HG03469 (cell line): ENCODE measurements at regions not wholly inside any gene's neighbourhood (a gene's known extent, or its start where the extent isn't known, plus 50 kb on each side); places are given as distances from the start of the nearest gene placed in this dataset.
"Not testable (repeated sequence)": the region's sequence is repeated elsewhere in the genome, so short reads cannot be mapped to it uniquely, and the experiment has no call there.

Experiments
- ATAC-seq: cut with Tn5 transposase; IDR thresholded peaks from one replicate; pipeline ENCODE4 v1.9.1; 2021; ENCODE audit warnings: mild to moderate bottlenecking, moderate library complexity, moderate number of reproducible peaks; ENCODE audit not compliant: unreplicated experiment

DNA sequence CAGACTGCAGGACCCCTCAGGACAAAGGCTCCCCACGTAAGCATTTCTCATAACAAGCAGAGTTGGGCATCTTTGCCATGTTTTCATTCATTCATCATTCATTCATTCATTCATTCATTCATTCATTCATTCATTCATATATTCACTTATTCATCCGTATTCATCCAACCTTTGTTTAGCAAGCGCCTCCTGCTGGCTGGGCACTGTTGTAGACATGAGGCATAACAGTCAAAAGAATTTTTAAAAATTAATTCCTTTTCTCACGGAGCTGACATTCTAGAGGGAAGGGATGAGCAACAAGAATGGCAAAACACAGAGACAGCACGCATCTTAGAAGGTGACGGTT, 351.7 kb upstream of the TNRC6C start:
- no peak for ATAC-seq

GRCh38 chr17:77607606-77608005, 350.9 kb upstream of the TNRC6C start:
- no peak for ATAC-seq

DNA sequence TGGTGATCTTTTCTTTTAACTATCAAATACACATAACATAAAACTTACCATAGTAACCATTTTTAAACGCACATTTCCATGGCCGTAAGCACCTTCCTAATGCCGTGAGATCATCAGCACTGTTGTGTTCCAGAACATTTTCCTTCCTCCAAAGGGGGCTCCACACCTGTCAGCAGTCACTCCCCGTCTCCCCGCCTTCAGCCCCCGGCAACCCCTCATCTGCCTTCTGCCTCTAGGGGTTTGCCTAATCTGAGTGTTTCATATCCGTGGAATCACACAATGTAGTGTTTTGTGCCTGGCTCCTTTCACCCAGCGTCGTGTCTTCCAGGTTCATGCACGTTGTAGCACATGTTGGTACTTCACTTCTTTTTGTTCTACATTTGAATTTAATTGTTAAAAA, 350.1 kb upstream of the TNRC6C start:
- no peak for ATAC-seq

DNA sequence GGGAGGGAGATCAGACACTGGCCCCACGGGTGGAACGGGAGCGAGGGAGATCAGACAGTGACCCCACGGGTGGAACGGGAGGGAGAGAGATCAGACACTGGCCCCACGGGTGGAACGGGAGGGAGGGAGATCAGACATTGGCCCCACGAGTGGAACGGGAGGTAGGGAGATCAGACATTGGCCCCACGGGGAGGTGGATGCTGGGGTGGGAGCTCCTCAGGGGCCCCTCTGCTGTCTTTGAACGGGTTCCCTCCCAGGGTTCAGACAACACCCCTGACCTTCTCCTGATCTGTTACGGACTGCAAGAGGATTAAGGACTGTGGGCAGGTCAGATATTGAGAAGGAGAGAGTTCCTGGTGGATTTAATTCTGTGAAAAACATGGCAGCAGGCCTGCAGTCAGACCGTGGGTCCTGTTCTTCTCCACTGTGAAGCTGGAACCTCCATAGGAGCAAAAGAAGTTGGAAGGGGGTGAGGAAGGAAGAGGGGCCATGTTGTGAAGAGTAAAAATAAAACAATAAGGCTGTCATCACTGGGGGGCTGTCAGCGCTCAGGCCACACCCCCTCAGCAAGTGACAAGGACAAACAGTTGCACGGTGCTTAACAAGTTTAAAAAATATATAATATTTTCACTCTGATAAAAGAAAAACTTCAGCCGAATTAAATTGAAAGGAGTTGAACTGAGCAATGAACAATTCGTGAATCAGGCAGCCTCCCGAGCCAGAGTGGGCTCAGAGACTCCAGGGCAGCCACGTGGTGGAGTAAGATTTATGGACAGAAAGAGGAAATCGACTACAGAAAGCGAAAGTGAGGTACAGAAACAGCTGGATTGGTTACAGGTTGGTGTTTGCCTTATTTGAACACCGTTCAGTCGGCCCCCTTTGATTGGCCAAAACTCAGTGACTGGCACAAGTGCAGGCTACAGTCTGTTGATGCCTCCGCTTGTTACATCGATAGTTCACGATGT, 348.7 kb upstream of the TNRC6C start:
- no peak for ATAC-seq

DNA sequence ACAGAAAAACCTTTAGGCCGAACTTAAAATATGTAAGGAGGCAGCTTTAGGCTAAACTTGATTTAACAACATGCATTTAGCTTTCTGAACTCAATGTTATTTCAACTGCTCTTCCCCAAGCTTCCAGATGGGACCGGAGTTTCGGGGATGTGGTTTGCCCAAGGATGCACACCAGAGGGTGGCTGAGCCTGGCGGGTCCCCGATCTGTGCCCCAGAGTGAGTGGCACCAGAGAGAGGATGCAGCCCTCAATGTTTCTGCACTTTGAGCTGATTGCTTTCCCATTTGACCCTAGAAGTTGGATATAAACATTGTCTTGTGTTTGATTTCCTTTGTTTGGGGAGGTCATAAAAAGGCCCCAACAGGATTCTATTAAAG, 348.0 kb upstream of the TNRC6C start:
- no peak for ATAC-seq

DNA sequence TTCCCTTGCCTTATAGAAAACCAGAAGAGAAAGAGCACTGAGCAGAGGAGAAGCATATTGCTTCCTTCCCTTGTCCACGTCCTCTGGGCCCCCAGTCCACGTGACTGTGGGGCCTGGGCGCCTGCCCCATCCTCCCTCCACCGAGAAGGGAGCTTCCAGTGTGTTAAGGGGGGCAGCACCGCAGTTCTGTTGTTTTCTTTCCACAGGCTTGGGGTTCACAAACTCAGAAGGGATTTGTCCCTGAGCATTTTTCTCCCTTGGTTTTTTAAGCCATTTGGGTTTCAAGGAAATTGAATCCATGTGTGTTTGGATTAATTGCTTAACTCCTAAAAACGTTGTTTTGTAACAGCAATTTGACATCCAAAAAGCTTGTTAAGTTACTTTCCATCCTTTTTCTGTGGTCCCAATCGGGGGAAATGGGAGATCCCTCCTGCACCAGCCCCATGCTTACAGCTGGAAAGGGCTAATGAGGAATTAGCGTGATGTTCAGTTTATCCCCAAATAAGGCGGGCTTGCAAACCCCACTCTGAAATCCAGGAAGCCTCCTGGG, 347.5 kb upstream of the TNRC6C start:
- no peak for ATAC-seq

DNA sequence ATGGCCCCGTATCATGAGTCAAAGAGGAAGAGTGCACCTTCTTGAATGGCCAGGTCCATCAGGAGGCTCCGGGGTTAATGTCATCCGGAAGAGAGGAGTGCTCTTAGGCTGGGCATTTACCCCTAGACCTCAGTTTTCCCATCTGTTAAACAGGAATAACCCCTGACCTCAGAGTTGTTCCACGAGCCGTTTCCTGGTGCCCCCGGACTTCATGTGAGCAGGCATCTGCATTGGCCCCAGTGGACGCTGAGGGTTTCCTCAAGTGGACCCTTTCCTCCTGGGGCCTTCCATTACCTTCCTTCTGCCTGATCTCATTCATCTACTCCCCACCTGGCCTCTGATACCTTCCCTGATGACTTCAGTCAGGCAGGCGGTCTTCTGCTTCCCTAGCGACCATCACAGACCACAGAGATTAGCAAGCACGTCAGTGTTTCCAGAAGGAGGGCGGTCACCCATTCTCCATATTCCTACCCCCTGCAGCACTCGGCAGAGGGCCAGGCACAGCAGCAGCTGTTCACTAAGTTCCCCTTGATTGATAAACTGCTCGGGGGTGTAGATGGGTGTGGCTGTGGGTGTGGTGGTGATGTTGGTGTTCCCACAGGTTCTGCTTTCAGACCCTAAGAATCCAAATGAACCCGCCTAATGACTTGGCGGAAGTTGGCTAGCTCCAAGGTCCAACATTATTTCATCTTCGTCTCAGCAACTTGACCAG, 346.6 kb upstream of the TNRC6C start:
- no peak for ATAC-seq

- no peak for ATAC-seq
These were observed 345.3 kb upstream of the TNRC6C start for GRCh38 chr17:77613218-77613617.

DNA sequence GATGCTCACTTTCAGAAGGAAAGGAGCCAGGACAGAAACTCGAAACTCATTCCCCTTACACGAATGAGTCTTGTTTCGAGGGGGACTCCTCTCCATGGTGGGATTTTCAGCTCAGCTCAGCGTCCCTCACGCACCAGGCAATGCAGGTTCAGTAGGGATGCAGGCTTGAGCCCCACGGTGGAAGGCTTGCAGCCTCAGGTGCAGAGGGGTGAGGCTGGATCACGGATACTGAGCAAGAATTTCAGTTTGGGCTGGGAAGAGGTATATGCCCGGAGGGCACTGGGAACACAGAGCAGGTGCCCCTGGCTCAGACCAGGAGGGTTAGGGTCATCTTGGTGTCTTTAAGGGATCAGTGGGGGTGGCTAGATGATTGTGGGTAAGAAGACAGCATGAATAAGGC, 344.9 kb upstream of the TNRC6C start:
- no peak for ATAC-seq

- no peak for ATAC-seq
These were observed 342.7 kb upstream of the TNRC6C start for GRCh38 chr17:77615703-77616253.

- no peak for ATAC-seq
These were observed 342.2 kb upstream of the TNRC6C start for GRCh38 chr17:77616254-77616731.

GRCh38 chr17:77617516-77617915, 341.0 kb upstream of the TNRC6C start:
- no peak for ATAC-seq

- ATAC-seq, result no peak
These were observed 340.3 kb upstream of the TNRC6C start for GRCh38 chr17:77618173-77618572.

DNA sequence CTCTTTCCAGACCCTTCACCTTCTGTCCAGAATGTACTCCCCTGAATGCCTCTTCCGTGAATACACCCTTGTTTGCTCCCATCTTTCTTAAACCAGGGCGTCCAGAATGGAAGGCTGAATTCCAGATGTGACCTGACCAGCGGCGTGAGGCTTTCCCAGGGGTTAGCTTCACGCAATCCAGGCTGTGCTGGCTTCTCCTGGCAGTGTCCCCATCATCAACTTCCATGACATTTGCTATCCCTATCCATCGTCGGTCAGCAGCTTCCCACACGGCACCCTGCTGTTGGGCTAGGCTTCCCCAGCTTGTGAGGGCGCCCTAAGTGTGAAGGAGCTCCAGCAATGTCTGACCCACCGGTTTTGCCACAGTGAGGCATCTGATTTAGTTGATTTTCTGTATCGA, 339.8 kb upstream of the TNRC6C start:
- ATAC-seq, result no peak

DNA sequence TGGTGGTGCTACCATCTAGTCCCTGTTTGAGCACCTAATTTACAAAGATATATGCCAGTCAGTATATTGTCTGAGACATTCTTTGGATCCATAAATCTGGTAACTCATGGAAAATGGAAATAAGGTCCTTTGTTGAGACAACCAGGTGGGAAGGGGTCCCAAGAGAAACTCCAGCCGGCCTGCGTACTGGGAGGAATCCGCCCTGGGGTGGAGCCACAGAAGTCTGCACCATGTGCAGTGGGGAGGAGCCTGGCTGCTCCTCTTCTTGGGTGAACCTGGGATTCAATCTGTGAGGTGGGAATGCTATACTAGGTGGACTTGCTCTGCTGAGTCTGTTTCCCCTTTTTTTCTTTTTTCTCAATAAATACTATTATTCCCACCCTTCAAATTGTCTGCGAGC, 339.2 kb upstream of the TNRC6C start:
- no peak for ATAC-seq

GRCh38 chr17:77619851-77620250, 338.7 kb upstream of the TNRC6C start:
- no peak for ATAC-seq

DNA sequence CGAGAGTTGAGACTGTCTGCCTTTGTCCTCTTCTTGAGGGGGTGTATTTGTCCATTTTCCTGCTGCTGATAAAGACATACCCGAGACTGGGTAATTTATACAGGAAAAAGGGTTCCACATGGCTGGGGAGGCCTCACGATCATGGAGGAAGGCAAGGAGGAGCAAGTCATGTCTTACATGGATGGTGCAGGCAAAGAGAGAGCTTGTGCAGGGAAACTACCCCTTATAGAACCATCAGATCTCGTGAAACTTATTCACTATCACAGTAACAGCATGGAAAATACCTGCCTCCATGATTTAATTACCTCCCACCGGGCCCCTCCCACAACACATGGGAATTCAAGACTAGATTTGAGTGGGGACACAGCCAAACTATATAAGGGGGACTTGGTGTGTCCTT, 338.2 kb upstream of the TNRC6C start:
- no peak for ATAC-seq

- not testable (repeated sequence) for ATAC-seq
These were observed 336.4 kb upstream of the TNRC6C start for GRCh38 chr17:77622084-77622483.

DNA sequence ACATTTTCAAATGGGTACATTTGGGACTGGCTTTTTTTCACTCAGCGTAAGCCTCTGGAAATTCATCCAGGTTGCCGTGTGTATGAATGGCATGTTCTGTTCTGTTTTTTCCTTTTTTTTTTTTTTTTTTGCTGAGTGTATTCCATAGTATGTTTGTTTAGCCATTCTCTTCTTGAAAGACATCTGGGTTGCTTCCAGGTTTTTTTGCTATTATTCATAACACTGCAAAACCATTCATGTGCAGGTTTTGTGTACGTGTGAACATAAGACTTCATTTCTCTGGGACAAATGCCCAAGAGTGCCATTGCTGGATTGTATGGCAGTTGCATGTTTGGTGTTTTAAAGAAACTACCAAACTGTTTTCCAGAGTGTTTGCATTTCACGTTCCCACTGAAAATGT, 335.9 kb upstream of the TNRC6C start:
- no peak for ATAC-seq

DNA sequence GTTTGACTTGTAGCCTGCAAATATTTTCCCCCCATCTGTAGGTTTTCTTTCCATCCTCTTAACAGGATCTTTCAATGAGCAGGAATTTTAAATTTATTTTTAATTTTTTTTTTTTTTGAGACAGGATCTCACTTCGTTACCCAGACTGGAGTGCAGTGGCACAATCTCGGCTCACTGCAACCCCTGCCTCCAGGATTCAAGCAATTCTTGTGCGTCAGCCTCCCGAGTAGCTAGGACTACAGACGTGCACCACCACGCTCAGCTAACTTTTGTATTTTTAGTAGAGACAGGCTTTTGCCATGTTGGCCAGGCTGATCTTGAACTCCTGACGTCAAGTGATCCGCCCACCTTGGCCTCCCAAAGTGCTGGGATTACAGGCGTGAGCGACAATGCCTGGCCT, 335.2 kb upstream of the TNRC6C start:
- not testable (repeated sequence) for ATAC-seq

DNA sequence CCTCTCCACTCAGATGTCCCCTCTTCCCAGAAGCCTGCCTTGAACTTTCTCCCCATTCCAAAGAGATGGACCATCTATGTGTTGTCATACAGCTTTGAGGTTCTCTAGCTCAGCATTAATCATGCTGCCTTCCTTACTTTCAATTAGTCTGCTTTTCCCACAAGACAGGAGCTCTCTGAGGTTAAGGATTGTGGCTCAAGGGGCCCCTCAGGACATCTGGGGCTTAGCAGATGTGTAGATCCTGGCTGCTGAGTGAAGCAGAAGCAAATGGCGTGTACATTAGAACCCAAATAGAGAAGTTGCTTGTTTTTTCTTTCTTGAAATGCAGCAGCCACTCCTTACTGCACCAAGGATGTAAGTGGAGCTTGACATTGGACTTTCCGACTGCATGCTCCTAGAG, 330.5 kb upstream of the TNRC6C start:
- ATAC-seq, result no peak

DNA sequence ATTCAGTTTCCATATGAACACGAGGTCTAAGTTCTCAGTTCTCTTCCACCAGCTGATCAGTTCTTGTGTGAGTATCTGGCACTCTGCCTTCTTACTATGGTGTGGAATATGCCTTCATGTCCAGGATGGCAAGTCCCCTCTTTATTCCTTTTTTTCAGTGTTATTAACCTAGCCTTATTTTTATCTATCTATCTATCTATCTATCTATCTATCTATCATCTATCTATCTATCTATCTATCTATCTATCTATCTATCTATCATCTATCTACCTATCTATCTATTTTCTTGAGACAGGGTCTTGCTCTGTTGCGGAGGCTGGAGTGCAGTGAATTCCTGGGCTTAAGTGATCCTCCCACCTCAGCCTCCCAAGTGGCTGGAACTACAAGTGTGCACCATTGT, 329.2 kb upstream of the TNRC6C start:
- not testable (repeated sequence) for ATAC-seq
